HepG2 (cell line): ENCODE measurements at regions not wholly inside any gene's neighbourhood (a gene's known extent, or its start where the extent isn't known, plus 50 kb on each side); places are given as distances from the start of the nearest gene placed in this dataset.
A peak's percentile ranks its signal among the peaks of the same experiment; 100 is the strongest.

Experiments
- ATAC-seq: fragments of 200-7000 bp; cut with Tn5 transposase; 3 replicates; pipeline ENCODE4 v1.9.1; 2020; ENCODE audit warnings: mild to moderate bottlenecking, moderate library complexity
- BruUV-seq: library from RNA; stranded (reverse); fragments of 400-500 nt; replicated peaks from 2 replicates; lab custom pipeline; 2021; lab: Mats Ljungman, UMichigan
- CTCF ChIA-PET: fragments of 300-600 bp; formaldehyde crosslinking; extraction: SDS; loops from one replicate; lab custom pipeline; 2021; ENCODE audit warnings: low total read pairs, inconsistent platforms, low intra/inter-chr PET ratio; lab: Yijun Ruan, JAX
- POLR2A ChIA-PET: fragments of 350-600 bp; sonication (Branson Sonifier 250); formaldehyde crosslinking; loops from one replicate; lab custom pipeline; 2020; ENCODE audit warnings: antibody characterized with exemption, inconsistent platforms; lab: Yijun Ruan, JAX
- DNase-seq: peaks from one replicate; pipeline ENCODE4 v3.0.0-alpha.2; 2015; ENCODE audit warnings: low spot score
- FAIRE-seq: peaks from 3 replicates; lab custom pipeline; 2011; peaks lifted over from hg19 to GRCh38; lab: Jason Lieb, UNC
- H2AFZ ChIP-seq: one replicate; pipeline ENCODE4 v1.6.1; 2011; ENCODE audit warnings: low read length, inconsistent platforms
- H3K27ac ChIP-seq: fragments of 300-600 bp; 3 replicates; pipeline ENCODE4 v1.8.0; 2011; ENCODE audit warnings: mixed run types, mild to moderate bottlenecking, mixed read lengths, low read length, inconsistent platforms; ENCODE audit not compliant: insufficient read depth; ENCODE audit errors: extremely low read length
- H3K27me3 ChIP-seq, 2 experiments: fragments of 200-600 bp in 1 of 2; 2 replicates in 1 of 2; 3 replicates in 1 of 2; pipeline versions ENCODE4 v1.6.0 to v1.8.0; 2011; ENCODE audit warnings: low read length in 2 of 2, mild to moderate bottlenecking in 2 of 2, moderate library complexity in 2 of 2, inconsistent platforms in 1 of 2; ENCODE audit not compliant: insufficient read depth in 2 of 2, control insufficient read depth in 1 of 2
- H3K36me3 ChIP-seq, 2 experiments: fragments of 200-600 bp in 1 of 2; replicated peaks in 1 of 2; 2 replicates in 1 of 2; 3 replicates in 1 of 2; pipeline versions ENCODE4 v1.5.1 to v1.8.0; 2011; ENCODE audit warnings: low read length in 2 of 2, inconsistent platforms in 1 of 2; ENCODE audit not compliant: insufficient read depth in 2 of 2, control insufficient read depth in 1 of 2
- H3K4me1 ChIP-seq: 2 replicates; pipeline ENCODE4 v1.5.1; 2012; ENCODE audit warnings: low read length, inconsistent platforms; ENCODE audit not compliant: insufficient read depth
- H3K4me2 ChIP-seq: 2 replicates; pipeline ENCODE4 v1.6.0; 2011; ENCODE audit warnings: low read depth, low read length, inconsistent platforms
- H3K4me3 ChIP-seq, 3 experiments: fragments of 200-600 bp in 1 of 3; sonication (generic), shearing (Covaris generic) in 1 of 3; replicated peaks in 1 of 3; 2 replicates each; pipeline ENCODE4 v1.5.1; 2011 to 2016; ENCODE audit warnings: low read length in 3 of 3, inconsistent platforms in 2 of 3, low read depth in 2 of 3, mild to moderate bottlenecking in 2 of 3, control low read depth in 1 of 3, mixed read lengths in 1 of 3; ENCODE audit not compliant: insufficient read depth in 1 of 3
- H3K79me2 ChIP-seq: one replicate; pipeline ENCODE4 v1.6.1; 2011; ENCODE audit warnings: low read length, inconsistent platforms; ENCODE audit not compliant: insufficient read depth
- H3K9ac ChIP-seq: 2 replicates; pipeline ENCODE4 v1.6.0; 2011; ENCODE audit warnings: mild to moderate bottlenecking, low read depth, low read length, inconsistent platforms; ENCODE audit not compliant: insufficient read depth
- H3K9me3 ChIP-seq: 2 replicates; pipeline ENCODE4 v1.5.1; 2012; ENCODE audit warnings: mild to moderate bottlenecking, low read length
- H4K20me1 ChIP-seq: 2 replicates; pipeline ENCODE4 v1.6.0; 2011; ENCODE audit warnings: inconsistent platforms, mild to moderate bottlenecking, low read length, moderate library complexity; ENCODE audit not compliant: insufficient read depth
- CEBPB ChIP-seq: IDR thresholded peaks from 2 replicates; pipeline ENCODE4 v1.6.1; 2011; ENCODE audit warnings: low read depth, low read length, improper control_type of control experiment, borderline replicate concordance
- CSRNP1 ChIP-seq: sonication (generic); formaldehyde crosslinking; IDR thresholded peaks from 2 replicates; pipeline ENCODE4 v1.8.1; 2023; ENCODE audit warnings: mild to moderate bottlenecking, missing genetic modification reagents
- DDIT3 ChIP-seq: sonication (generic); formaldehyde crosslinking; IDR thresholded peaks from 2 replicates; pipeline ENCODE4 v1.4.0; 2020; ENCODE audit warnings: mild to moderate bottlenecking, missing genetic modification reagents
- HNRNPL ChIP-seq: fragments of 200-400 bp; formaldehyde crosslinking; IDR thresholded peaks from 2 replicates; pipeline ENCODE4 v1.6.1; 2017; ENCODE audit warnings: mild to moderate bottlenecking, low read depth, low read length
- HNRNPUL1 ChIP-seq: fragments of 200-400 bp; formaldehyde crosslinking; IDR thresholded peaks from 2 replicates; pipeline ENCODE4 v1.6.1; 2017; ENCODE audit warnings: low read depth, mild to moderate bottlenecking, low read length, moderate library complexity
- ISX ChIP-seq: sonication (generic); formaldehyde crosslinking; conservative IDR thresholded peaks from 2 replicates; pipeline ENCODE4 v1.5.0; 2020; ENCODE audit warnings: missing genetic modification reagents
- KLF11 ChIP-seq: IDR thresholded peaks from 2 replicates; pipeline ENCODE4 v1.6.1; 2016; ENCODE audit warnings: missing compliant biosample characterization
- RFXAP ChIP-seq: sonication (generic); formaldehyde crosslinking; IDR thresholded peaks from 2 replicates; pipeline ENCODE4 v1.4.0; 2020; ENCODE audit warnings: missing genetic modification reagents, borderline replicate concordance
- YEATS2 ChIP-seq: sonication (generic); formaldehyde crosslinking; IDR thresholded peaks from 2 replicates; pipeline ENCODE4 v1.4.0; 2020; ENCODE audit warnings: missing genetic modification reagents, borderline replicate concordance
- ZBTB7A ChIP-seq: sonication (generic); formaldehyde crosslinking; IDR thresholded peaks from 2 replicates; pipeline ENCODE4 v1.8.0; 2022; ENCODE audit warnings: mild to moderate bottlenecking, missing genetic modification reagents
- ZFP41 ChIP-seq: sonication (generic); formaldehyde crosslinking; IDR thresholded peaks from 2 replicates; pipeline ENCODE4 v1.4.0; 2020; ENCODE audit warnings: mild to moderate bottlenecking, missing genetic modification reagents, borderline replicate concordance
- ZNF101 ChIP-seq: sonication (generic); formaldehyde crosslinking; IDR thresholded peaks from 2 replicates; pipeline ENCODE4 v1.4.0; 2020; ENCODE audit warnings: mild to moderate bottlenecking, low read depth, missing genetic modification reagents, borderline replicate concordance
- ZNF121 ChIP-seq: sonication (generic); formaldehyde crosslinking; IDR thresholded peaks from 2 replicates; pipeline ENCODE4 v1.5.0; 2020; ENCODE audit warnings: mild to moderate bottlenecking, missing genetic modification reagents
- ZNF136 ChIP-seq: sonication (generic); formaldehyde crosslinking; IDR thresholded peaks from 2 replicates; pipeline ENCODE4 v1.8.1; 2022; ENCODE audit warnings: low read depth, mild to moderate bottlenecking, moderate library complexity, missing genetic modification reagents
- ZNF446 ChIP-seq: sonication (generic); formaldehyde crosslinking; IDR thresholded peaks from 2 replicates; pipeline ENCODE4 v1.5.0; 2020; ENCODE audit warnings: mild to moderate bottlenecking, missing genetic modification reagents
- ZNF557 ChIP-seq: sonication (generic); formaldehyde crosslinking; IDR thresholded peaks from 2 replicates; pipeline ENCODE4 v1.4.0; 2020; ENCODE audit warnings: missing genetic modification reagents
- ZNF691 ChIP-seq: sonication (generic); formaldehyde crosslinking; IDR thresholded peaks from 2 replicates; pipeline ENCODE4 v1.4.0; 2020; ENCODE audit warnings: missing genetic modification reagents, low read depth, mild to moderate bottlenecking, borderline replicate concordance
- ZSCAN29 ChIP-seq: sonication (generic); formaldehyde crosslinking; conservative IDR thresholded peaks from 2 replicates; pipeline ENCODE4 v1.4.0; 2020; ENCODE audit warnings: mild to moderate bottlenecking, missing genetic modification reagents
- WGBS: methylation state at CpG from one replicate; pipeline ENCODE4 v1.1.6; 2017; ENCODE audit warnings: low lambda C conversion rate; 5-methylcytosine and 5-hydroxymethylcytosine counted together
- in situ Hi-C: cut with HindIII; loops from 2 replicates; pipeline ENCODE4 v1.10.0; 2017; ENCODE audit warnings: low pct_unique_long_range_greater_than_20kb; ENCODE audit not compliant: extremely low pct_ligation_motif_present
- intact Hi-C: fragments of 100-400 bp; cut with micrococcal nuclease; formaldehyde crosslinking; loops from one replicate; pipeline ENCODE4 v1.10.0; 2022; ENCODE audit not compliant: unreplicated experiment

- H3K9ac ChIP-seq: no peak overlapping the region
- intact Hi-C loops (no loop called here), in situ Hi-C loops (no loop called here)
- H3K4me2 ChIP-seq: no peak overlapping the region
- no TSS peak for BruUV-seq
- no peaks in the 10 kb centered on the region for H3K36me3 ChIP-seq
- H3K4me3 ChIP-seq: no peak overlapping the region
- H3K27me3 ChIP-seq: no peaks in the 10 kb centered on the region
- H3K4me1 ChIP-seq: peaks cover 21% of the 10 kb centered on the region
- no peak for FAIRE-seq
- H3K79me2 ChIP-seq: no peaks in the 10 kb centered on the region
- TF ChIP-seq CEBPB (peak; percentile 75), ZFP41 (CRISPR knock-in tag) (no peak)
- 33% methylated on average over 7 of the region's 7 CpGs for WGBS
- no peaks in the 10 kb centered on the region for H4K20me1 ChIP-seq
- no peak for DNase-seq
- ChIA-PET CTCF (no interaction called here), POLR2A (no interaction called here)
- H3K9me3 ChIP-seq: no peaks in the 10 kb centered on the region
- ATAC-seq: no peak
- no peak overlapping the region for H2AFZ ChIP-seq
- H3K27ac ChIP-seq: no peak overlapping the region
Observed at GRCh38 chr1:98461873-98462385, 199.6 kb upstream of the SNX7 start.

GRCh38 chr1:98460136-98460535 is 201.4 kb upstream of the SNX7 start:
- Histone ChIP-seq H3K36me3 (no peaks in the 10 kb centered on the region), H2AFZ (no peak overlapping the region), H3K9me3 (no peaks in the 10 kb centered on the region), H3K4me2 (no peak overlapping the region), H3K4me3 (no peak overlapping the region), H3K9ac (no peak overlapping the region), H3K27me3 (no peaks in the 10 kb centered on the region), H3K79me2 (no peaks in the 10 kb centered on the region), H3K4me1 (peaks cover 21% of the 10 kb centered on the region), H4K20me1 (no peaks in the 10 kb centered on the region), H3K27ac (no peak overlapping the region)
- FAIRE-seq (no peak), DNase-seq (no peak), ATAC-seq (no peak)
- WGBS: 5% methylated on average over 1 of the region's 1 CpG
- intact Hi-C loops (no loop called here), in situ Hi-C loops (no loop called here)
- ChIA-PET POLR2A (no interaction called here), CTCF (no interaction called here)
- BruUV-seq: no TSS peak
- TF ChIP-seq ZNF446 (CRISPR knock-in tag): no peak
- TF ChIP-seq ZSCAN29 (CRISPR knock-in tag): no peak
- TF ChIP-seq ZNF121 (CRISPR knock-in tag): no peak
- no peak for TF ChIP-seq CSRNP1 (CRISPR knock-in tag)
- no peak for TF ChIP-seq ZNF136 (CRISPR knock-in tag)
- no peak for TF ChIP-seq KLF11 (CRISPR knock-in tag)
- TF ChIP-seq RFXAP (CRISPR knock-in tag): no peak
- no peak for TF ChIP-seq ZNF101
- no peak for TF ChIP-seq DDIT3
- no peak for TF ChIP-seq ZNF691 (CRISPR knock-in tag)
- TF ChIP-seq ISX: no peak
- TF ChIP-seq YEATS2 (CRISPR knock-in tag): no peak
- TF ChIP-seq ZBTB7A (CRISPR knock-in tag): no peak
- TF ChIP-seq ZNF557 (CRISPR knock-in tag): no peak
- no peak for TF ChIP-seq HNRNPUL1
- no peak for TF ChIP-seq HNRNPL
